GM12878 (cell line): ENCODE measurements at regions not wholly inside any gene's neighbourhood (a gene's known extent, or its start where the extent isn't known, plus 50 kb on each side); places are given as distances from the start of the nearest gene placed in this dataset.

Experiments
- ATAC-seq: fragments of 200-7000 bp; cut with Tn5 transposase; 3 replicates; pipeline ENCODE4 v1.9.1; 2020; ENCODE audit warnings: mild to moderate bottlenecking, moderate library complexity
- BruUV-seq: library from RNA; stranded (reverse); fragments of 400-500 nt; replicated peaks from 2 replicates; lab custom pipeline; 2021; lab: Mats Ljungman, UMichigan
- CTCF ChIA-PET: fragments of 300-600 bp; sonication (Branson Sonifier 250); formaldehyde crosslinking; extraction: SDS; loops from one replicate; lab custom pipeline; 2021; ENCODE audit warnings: inconsistent platforms; lab: Yijun Ruan, JAX
- POLR2A ChIA-PET: fragments of 350-600 bp; formaldehyde crosslinking; extraction: SDS; loops from one replicate; lab custom pipeline; 2021; ENCODE audit warnings: inconsistent platforms; lab: Charles Lee
- RAD21 ChIA-PET: fragments of 300-600 bp; sonication (Branson Sonifier 250); formaldehyde crosslinking; loops from one replicate; lab custom pipeline; 2023; ENCODE audit warnings: antibody characterized with exemption; ENCODE audit not compliant: unreplicated experiment; lab: Charles Lee
- SMC1A ChIA-PET: fragments of 300-600 bp; sonication (Branson Sonifier 250); formaldehyde crosslinking; loops from one replicate; lab custom pipeline; 2023; ENCODE audit not compliant: unreplicated experiment, uncharacterized antibody; lab: Charles Lee
- DNase-seq: peaks from one replicate; pipeline ENCODE4 v3.0.0-alpha.2; 2011; ENCODE audit warnings: low read depth, low spot score
- FAIRE-seq: peaks from 3 replicates; lab custom pipeline; 2011; peaks lifted over from hg19 to GRCh38; lab: Jason Lieb, UNC
- H2AFZ ChIP-seq: 2 replicates; pipeline ENCODE4 v1.6.0; 2011; ENCODE audit warnings: low read depth, low read length, control low read depth; ENCODE audit not compliant: control insufficient read depth
- H3K27ac ChIP-seq: 2 replicates; pipeline ENCODE4 v1.5.1; 2011; ENCODE audit warnings: control low read depth; ENCODE audit not compliant: control insufficient read depth, insufficient read depth
- H3K27me3 ChIP-seq, 2 experiments: replicated peaks in 1 of 2; 2 replicates each; pipeline versions ENCODE4 v1.6.0 to v1.6.1; 2011; ENCODE audit warnings: low read length in 1 of 2; ENCODE audit not compliant: control insufficient read depth in 2 of 2, insufficient read depth in 2 of 2
- H3K36me3 ChIP-seq, 2 experiments: 2 replicates each; pipeline ENCODE4 v1.5.1; 2011; ENCODE audit warnings: low read length in 1 of 2; ENCODE audit not compliant: control insufficient read depth in 2 of 2, insufficient read depth in 2 of 2
- H3K4me1 ChIP-seq: 2 replicates; pipeline ENCODE4 v1.6.1; 2011; ENCODE audit warnings: mild to moderate bottlenecking, low read length, moderate library complexity, mixed read lengths; ENCODE audit not compliant: control insufficient read depth, insufficient read depth
- H3K4me2 ChIP-seq: 2 replicates; pipeline ENCODE4 v1.6.0; 2011; ENCODE audit warnings: control low read depth; ENCODE audit not compliant: control insufficient read depth, insufficient read depth
- H3K4me3 ChIP-seq: fragments of 200-600 bp; sonication (generic); 2 replicates; pipeline ENCODE4 v1.5.1; 2016
- H3K79me2 ChIP-seq: 2 replicates; pipeline ENCODE4 v1.6.0; 2011; ENCODE audit warnings: low read length; ENCODE audit not compliant: control insufficient read depth, insufficient read depth
- H3K9ac ChIP-seq: 2 replicates; pipeline ENCODE4 v1.8.0; 2011; ENCODE audit warnings: low read length, control low read depth, mixed read lengths; ENCODE audit not compliant: control insufficient read depth, insufficient read depth
- H3K9me3 ChIP-seq: replicated peaks from 3 replicates; pipeline ENCODE4 v1.5.1; 2011; ENCODE audit warnings: mild to moderate bottlenecking, low read length; ENCODE audit not compliant: control insufficient read depth, insufficient read depth
- H4K20me1 ChIP-seq: 2 replicates; pipeline ENCODE4 v1.6.0; 2011; ENCODE audit not compliant: control insufficient read depth, insufficient read depth
- BACH1 ChIP-seq: fragments of 450-650 bp; IDR thresholded peaks from 2 replicates; pipeline ENCODE4 v1.6.1; 2017; ENCODE audit warnings: mild to moderate bottlenecking, borderline replicate concordance
- EED ChIP-seq: sonication (generic); IDR thresholded peaks from 2 replicates; pipeline ENCODE4 v1.6.1; 2016; ENCODE audit warnings: antibody characterized with exemption, low read depth
- POU2F2 ChIP-seq: IDR thresholded peaks from 3 replicates; pipeline ENCODE4 v1.6.1; 2011; ENCODE audit warnings: low read depth, mild to moderate bottlenecking, low read length, borderline replicate concordance
- SPI1 ChIP-seq: IDR thresholded peaks from 2 replicates; pipeline ENCODE4 v1.6.1; 2011; ENCODE audit warnings: low read depth, mild to moderate bottlenecking, low read length, moderate library complexity, borderline replicate concordance; ENCODE audit not compliant: insufficient read depth
- WRNIP1 ChIP-seq: IDR thresholded peaks from 2 replicates; pipeline ENCODE4 v1.6.1; 2011; ENCODE audit warnings: low read depth, low read length, improper control_type of control experiment, borderline replicate concordance
- ZNF384 ChIP-seq: IDR thresholded peaks from 2 replicates; pipeline ENCODE4 v1.6.1; 2012; ENCODE audit warnings: low read depth, mild to moderate bottlenecking, low read length, improper control_type of control experiment, borderline replicate concordance
- WGBS: methylation state at CpG from one replicate; pipeline ENCODE4 v1.1.6; 2016; ENCODE audit warnings: low lambda C conversion rate; ENCODE audit not compliant: insufficient replicate concordance, insufficient coverage; ENCODE audit errors: missing lambda C conversion rate; 5-methylcytosine and 5-hydroxymethylcytosine counted together
- in situ Hi-C: fragments of 300-500 bp; cut with MboI; formaldehyde crosslinking; loops from 9 replicates; pipeline ENCODE4 v1.14.3; 2018; ENCODE audit warnings: mixed read lengths
- intact Hi-C: fragments of 100-400 bp; cut with micrococcal nuclease; formaldehyde crosslinking; loops from one replicate; pipeline ENCODE4 v1.14.2; 2022; ENCODE audit not compliant: unreplicated experiment
- TF ChIP-seq, protein P1 (sequence below): IDR thresholded peaks from 2 replicates; pipeline ENCODE4 v1.6.1; 2012; ENCODE audit warnings: improper control_type of control experiment, low read depth, low read length; ENCODE audit not compliant: insufficient replicate concordance
- TF ChIP-seq, protein P2 (sequence below): IDR thresholded peaks from 2 replicates; pipeline ENCODE4 v1.6.1; 2011; ENCODE audit warnings: borderline replicate concordance, low read depth, mild to moderate bottlenecking, moderate library complexity, low read length; ENCODE audit not compliant: insufficient read depth, poor library complexity, severe bottlenecking
- TF ChIP-seq, protein P3 (sequence below): fragments of 150-350 bp; IDR thresholded peaks from 2 replicates; pipeline ENCODE4 v1.6.1; 2016; ENCODE audit warnings: low read depth, low read length

DNA sequence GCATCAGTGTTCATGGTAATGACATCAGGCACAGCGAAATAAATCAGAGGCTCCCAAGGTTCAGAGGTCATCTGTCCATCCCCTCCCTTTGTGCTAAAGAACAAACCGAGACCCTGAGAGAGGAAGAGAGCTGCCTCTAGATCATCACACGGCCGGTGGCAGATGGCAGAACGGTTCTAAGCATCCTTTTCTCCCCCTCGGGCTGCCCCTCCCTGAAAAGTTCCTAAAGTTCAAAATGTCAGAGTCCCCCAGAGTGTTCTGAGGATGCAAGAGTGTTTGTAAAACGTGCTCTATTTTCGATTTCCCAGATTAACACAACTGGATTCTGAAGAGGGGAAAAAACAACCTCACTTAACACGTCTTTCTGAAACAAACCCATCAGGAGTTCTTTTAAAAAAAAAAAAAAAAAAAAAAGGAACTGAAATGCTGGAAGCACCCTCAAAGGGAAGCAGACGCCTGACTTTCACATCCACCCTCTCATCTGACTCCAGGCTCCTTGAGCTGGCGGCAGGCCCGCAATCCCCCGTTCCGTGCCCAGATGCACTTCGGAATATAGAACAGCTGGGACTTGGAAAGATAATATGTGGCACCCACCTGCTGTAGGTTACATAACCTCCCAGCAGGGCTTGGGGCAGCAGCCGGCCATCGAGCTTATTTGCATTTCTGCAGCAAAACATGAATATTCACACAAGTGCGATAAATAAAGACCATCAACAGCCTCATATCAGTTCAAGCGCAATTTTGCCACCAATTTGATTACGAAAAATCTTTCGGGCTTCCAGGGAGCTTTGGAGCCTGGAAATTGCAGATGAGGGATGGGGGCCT, 115.5 kb upstream of the SMURF2 start:
- intact Hi-C loops, result loop anchor here (2.0 kb wide), 1 partner anchor 185 kb away; no protein-coding TSS in a partner anchor
- TF ChIP-seq, protein P1, sequence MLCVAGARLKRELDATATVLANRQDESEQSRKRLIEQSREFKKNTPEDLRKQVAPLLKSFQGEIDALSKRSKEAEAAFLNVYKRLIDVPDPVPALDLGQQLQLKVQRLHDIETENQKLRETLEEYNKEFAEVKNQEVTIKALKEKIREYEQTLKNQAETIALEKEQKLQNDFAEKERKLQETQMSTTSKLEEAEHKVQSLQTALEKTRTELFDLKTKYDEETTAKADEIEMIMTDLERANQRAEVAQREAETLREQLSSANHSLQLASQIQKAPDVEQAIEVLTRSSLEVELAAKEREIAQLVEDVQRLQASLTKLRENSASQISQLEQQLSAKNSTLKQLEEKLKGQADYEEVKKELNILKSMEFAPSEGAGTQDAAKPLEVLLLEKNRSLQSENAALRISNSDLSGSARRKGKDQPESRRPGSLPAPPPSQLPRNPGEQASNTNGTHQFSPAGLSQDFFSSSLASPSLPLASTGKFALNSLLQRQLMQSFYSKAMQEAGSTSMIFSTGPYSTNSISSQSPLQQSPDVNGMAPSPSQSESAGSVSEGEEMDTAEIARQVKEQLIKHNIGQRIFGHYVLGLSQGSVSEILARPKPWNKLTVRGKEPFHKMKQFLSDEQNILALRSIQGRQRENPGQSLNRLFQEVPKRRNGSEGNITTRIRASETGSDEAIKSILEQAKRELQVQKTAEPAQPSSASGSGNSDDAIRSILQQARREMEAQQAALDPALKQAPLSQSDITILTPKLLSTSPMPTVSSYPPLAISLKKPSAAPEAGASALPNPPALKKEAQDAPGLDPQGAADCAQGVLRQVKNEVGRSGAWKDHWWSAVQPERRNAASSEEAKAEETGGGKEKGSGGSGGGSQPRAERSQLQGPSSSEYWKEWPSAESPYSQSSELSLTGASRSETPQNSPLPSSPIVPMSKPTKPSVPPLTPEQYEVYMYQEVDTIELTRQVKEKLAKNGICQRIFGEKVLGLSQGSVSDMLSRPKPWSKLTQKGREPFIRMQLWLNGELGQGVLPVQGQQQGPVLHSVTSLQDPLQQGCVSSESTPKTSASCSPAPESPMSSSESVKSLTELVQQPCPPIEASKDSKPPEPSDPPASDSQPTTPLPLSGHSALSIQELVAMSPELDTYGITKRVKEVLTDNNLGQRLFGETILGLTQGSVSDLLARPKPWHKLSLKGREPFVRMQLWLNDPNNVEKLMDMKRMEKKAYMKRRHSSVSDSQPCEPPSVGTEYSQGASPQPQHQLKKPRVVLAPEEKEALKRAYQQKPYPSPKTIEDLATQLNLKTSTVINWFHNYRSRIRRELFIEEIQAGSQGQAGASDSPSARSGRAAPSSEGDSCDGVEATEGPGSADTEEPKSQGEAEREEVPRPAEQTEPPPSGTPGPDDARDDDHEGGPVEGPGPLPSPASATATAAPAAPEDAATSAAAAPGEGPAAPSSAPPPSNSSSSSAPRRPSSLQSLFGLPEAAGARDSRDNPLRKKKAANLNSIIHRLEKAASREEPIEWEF, result no peak
- TF ChIP-seq ZNF384, result 0 out of 2 replicates have a peak, but pooled peaks have one; percentile 44
- peak; percentile 45; the same call in 1 of the 2 replicates for TF ChIP-seq SPI1
- TF ChIP-seq POU2F2, result peak; percentile 73; the same call in 1 of the 3 replicates
- no peak for TF ChIP-seq BACH1
- peak; percentile 55 for TF ChIP-seq EED
- TF ChIP-seq, protein P2, sequence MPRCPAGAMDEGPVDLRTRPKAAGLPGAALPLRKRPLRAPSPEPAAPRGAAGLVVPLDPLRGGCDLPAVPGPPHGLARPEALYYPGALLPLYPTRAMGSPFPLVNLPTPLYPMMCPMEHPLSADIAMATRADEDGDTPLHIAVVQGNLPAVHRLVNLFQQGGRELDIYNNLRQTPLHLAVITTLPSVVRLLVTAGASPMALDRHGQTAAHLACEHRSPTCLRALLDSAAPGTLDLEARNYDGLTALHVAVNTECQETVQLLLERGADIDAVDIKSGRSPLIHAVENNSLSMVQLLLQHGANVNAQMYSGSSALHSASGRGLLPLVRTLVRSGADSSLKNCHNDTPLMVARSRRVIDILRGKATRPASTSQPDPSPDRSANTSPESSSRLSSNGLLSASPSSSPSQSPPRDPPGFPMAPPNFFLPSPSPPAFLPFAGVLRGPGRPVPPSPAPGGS, result no peak
- TF ChIP-seq, protein P3, sequence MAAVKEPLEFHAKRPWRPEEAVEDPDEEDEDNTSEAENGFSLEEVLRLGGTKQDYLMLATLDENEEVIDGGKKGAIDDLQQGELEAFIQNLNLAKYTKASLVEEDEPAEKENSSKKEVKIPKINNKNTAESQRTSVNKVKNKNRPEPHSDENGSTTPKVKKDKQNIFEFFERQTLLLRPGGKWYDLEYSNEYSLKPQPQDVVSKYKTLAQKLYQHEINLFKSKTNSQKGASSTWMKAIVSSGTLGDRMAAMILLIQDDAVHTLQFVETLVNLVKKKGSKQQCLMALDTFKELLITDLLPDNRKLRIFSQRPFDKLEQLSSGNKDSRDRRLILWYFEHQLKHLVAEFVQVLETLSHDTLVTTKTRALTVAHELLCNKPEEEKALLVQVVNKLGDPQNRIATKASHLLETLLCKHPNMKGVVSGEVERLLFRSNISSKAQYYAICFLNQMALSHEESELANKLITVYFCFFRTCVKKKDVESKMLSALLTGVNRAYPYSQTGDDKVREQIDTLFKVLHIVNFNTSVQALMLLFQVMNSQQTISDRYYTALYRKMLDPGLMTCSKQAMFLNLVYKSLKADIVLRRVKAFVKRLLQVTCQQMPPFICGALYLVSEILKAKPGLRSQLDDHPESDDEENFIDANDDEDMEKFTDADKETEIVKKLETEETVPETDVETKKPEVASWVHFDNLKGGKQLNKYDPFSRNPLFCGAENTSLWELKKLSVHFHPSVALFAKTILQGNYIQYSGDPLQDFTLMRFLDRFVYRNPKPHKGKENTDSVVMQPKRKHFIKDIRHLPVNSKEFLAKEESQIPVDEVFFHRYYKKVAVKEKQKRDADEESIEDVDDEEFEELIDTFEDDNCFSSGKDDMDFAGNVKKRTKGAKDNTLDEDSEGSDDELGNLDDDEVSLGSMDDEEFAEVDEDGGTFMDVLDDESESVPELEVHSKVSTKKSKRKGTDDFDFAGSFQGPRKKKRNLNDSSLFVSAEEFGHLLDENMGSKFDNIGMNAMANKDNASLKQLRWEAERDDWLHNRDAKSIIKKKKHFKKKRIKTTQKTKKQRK, result no peak
- no peak for TF ChIP-seq WRNIP1

More for the DNA sequence above, 115.5 kb upstream of the SMURF2 start:
- POLR2A ChIA-PET, result interaction anchor here (0.7 to 1.2 kb wide), 2 partner anchors 60 to 243 kb away, joined by 3 to 6 read pairs; no protein-coding TSS in a partner anchor
- ATAC-seq (peak; percentile 6; the same call in 1 of the 3 replicates), FAIRE-seq (peak; percentile 74), DNase-seq (no peak)
- Histone ChIP-seq H4K20me1 (no peaks in the 10 kb centered on the region), H3K9ac (no peak overlapping the region), H3K4me3 (peak overlapping the region; percentile 55; the same call in 1 of the 2 replicates), H3K4me2 (peak overlapping the region; percentile 80), H3K27ac (no peak overlapping the region), H3K36me3 (no peaks in the 10 kb centered on the region), H3K79me2 (no peaks in the 10 kb centered on the region), H3K4me1 (peaks cover 23% of the 10 kb centered on the region), H3K27me3 (peaks cover 7 to 12% of the 10 kb centered on the region in 2 experiments; a peak in 3 of 4 replicates), H3K9me3 (no peaks in the 10 kb centered on the region; the same call in 2 of the 3 replicates), H2AFZ (no peak overlapping the region)
- CTCF ChIA-PET, result interaction anchor here (0.6 to 2.4 kb wide), 15 partner anchors 10 to 475 kb away, joined by 3 to 15 read pairs (median 3); no protein-coding TSS in a partner anchor
- no TSS peak for BruUV-seq
- 15% methylated on average over 21 of the region's 21 CpGs for WGBS
- in situ Hi-C loops, result loop anchor here (10.0 kb wide), 1 partner anchor 167 kb away; no protein-coding TSS in a partner anchor
- SMC1A ChIA-PET, result interaction anchor here (0.7 to 1.2 kb wide), 4 partner anchors 9 to 245 kb away, joined by 3 to 10 read pairs (median 3); no protein-coding TSS in a partner anchor
- RAD21 ChIA-PET, result interaction anchor here (0.6 to 2.1 kb wide), 10 partner anchors 10 to 936 kb away, joined by 3 to 7 read pairs (median 3); no protein-coding TSS in a partner anchor
